GM12873 (cell line): ENCODE measurements at regions not wholly inside any gene's neighbourhood (a gene's known extent, or its start where the extent isn't known, plus 50 kb on each side); places are given as distances from the start of the nearest gene placed in this dataset.

Experiments used
- TF ChIP-seq, protein P1 (sequence below): IDR thresholded peaks from 2 replicates; pipeline ENCODE4 v1.5.1; 2012; ENCODE audit warnings: low read depth, mild to moderate bottlenecking, moderate library complexity, low read length, control low read depth; ENCODE audit not compliant: insufficient read depth; ENCODE audit errors: missing control alignments

DNA sequence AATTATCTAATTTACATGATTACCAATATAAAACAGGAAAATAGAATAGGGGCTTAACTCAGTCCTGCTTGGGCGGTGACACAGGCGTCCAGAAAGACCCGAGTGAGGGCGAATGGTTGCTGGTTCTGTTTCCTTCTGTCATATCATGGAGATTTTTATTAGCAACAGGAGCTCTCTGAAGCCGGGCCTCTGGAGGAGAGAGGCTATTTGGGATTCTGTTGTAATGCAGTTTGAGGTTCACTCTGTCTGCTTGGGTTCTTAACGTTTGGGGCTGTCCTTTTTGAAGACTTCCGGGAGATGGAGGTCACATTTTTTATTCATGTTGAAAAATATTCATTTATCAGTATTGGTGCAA lies 115.7 kb upstream of the ZNF536 start:
- TF ChIP-seq, protein P1, sequence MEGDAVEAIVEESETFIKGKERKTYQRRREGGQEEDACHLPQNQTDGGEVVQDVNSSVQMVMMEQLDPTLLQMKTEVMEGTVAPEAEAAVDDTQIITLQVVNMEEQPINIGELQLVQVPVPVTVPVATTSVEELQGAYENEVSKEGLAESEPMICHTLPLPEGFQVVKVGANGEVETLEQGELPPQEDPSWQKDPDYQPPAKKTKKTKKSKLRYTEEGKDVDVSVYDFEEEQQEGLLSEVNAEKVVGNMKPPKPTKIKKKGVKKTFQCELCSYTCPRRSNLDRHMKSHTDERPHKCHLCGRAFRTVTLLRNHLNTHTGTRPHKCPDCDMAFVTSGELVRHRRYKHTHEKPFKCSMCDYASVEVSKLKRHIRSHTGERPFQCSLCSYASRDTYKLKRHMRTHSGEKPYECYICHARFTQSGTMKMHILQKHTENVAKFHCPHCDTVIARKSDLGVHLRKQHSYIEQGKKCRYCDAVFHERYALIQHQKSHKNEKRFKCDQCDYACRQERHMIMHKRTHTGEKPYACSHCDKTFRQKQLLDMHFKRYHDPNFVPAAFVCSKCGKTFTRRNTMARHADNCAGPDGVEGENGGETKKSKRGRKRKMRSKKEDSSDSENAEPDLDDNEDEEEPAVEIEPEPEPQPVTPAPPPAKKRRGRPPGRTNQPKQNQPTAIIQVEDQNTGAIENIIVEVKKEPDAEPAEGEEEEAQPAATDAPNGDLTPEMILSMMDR = no peak

DNA sequence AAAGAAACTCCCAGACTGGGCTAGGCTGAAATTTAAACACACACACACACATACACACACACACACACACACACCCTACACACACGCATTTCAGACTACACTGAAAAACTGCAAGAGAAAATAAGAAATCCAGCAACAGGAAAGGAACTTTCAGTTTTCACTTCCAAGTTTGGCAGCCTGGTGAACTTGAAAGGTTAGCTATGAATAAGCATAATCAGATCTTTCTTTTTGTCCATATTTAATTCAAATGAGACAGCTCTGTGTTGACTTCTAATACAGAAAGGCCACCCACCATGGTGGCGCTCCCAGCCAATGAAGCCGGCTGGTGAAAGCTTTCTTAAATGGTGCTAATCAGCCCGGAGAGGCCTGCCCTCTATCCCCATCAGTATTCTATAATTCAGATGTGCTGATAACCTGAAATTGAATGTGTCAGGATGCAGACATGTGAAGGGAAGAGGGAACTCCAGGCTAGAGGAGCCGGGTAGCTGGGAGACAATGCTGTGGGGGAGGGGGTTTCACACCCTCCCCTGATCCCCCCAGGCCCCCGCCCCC lies 108.3 kb upstream of the ZNF536 start:
- TF ChIP-seq, protein P1 = no peak

DNA sequence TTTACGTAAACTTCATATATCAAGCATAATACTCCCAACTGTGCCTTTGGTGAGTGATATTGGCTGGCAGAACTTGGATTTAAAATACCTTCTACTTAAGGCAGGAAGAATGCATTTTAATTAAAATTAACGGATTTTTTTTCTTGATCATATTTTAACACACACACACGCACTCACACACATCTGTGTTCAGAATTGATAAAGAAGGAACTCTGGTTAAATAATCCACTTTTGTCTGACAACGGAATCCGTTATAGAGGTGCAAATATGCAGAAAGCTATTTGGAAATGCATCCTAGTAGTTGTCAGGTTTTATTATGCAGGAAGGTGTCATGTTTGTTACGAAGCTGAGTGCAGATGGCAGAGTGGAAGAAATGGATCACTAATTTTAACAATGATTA lies 105.5 kb upstream of the ZNF536 start:
- TF ChIP-seq, protein P1 = no peak

DNA sequence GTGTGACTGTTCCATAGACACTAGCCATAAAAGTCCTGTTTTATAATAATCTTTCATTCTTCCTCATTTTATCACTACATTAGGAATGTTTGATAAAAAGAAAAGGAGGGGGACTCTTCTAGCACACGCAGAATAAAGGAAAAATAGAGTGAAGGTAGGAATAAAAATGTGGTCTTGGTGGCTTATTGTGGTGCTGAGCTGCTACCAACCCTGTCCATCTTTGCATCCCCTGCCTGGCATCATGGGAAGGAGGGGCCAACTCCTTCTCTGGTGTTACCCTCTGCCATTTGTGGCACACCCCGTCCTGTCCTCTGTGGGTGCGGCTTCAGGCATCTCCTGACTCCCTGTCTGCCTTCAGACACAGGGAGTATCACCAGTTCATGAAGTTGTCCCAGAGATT lies 104.9 kb upstream of the ZNF536 start:
- TF ChIP-seq, protein P1 = no peak

DNA sequence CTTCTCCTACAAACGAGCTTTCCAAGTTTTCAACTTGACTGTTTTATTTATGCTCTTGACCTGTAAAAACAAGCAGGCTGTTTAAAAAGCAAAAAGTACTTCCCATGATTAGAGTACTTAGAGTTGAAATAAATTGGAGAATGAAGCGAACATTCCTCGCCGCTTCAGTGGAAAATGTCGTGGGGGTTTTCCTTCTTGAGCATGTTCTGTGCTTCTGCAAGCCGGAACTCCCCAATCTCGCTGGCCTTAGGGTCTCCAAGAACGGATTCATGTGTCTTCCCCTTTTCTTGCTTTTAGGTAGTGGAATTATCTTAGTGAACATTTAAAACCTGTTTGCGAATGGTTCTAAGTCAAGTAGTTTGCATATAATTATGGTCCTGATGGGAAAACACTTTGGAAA lies 103.6 kb upstream of the ZNF536 start:
- TF ChIP-seq, protein P1 = no peak

DNA sequence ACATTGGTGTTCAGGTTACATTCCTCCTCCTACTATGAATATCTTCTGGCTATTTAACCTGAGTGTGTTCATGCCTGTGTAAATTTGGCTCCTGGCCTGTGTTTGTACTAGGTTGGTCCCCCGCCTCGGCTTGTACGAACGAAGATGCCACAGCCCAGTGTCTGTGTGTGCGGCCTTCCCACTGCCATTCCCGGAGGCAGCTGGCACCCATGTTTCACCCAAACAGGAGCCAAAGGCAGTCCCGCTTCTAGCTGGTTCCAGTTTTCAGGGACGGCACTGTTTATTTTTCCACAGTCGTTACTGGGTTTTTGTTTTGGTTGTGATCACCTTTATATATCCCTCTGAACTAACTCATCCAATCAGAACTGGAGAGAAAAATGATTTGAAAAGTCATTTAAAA lies 102.5 kb upstream of the ZNF536 start:
- TF ChIP-seq, protein P1 = no peak

DNA sequence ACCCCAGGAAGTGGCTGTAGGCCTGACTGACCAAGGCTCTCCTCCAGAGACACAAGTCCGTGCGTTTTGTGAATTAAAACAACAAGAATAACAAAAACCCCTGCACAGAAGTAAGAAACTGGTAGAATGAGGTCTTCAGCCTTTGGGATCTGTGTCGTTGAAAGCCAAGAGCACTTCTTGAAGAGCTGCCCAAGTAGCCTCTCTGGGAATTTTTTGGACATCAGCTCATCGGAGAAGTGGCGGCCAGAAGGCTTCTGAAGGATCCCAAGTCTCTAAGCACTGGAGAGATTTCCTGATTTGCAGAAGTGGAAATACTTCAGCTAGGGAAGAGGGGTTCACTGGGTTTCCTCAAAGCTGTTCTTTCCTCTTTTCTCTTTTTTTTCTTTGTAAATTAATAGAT lies 100.4 kb upstream of the ZNF536 start:
- TF ChIP-seq, protein P1 = no peak
